ENCODE measurements at regions not wholly inside any gene's neighbourhood (a gene's known extent, or its start where the extent isn't known, plus 50 kb on each side); places are given as distances from the start of the nearest gene placed in this dataset.

DNA sequence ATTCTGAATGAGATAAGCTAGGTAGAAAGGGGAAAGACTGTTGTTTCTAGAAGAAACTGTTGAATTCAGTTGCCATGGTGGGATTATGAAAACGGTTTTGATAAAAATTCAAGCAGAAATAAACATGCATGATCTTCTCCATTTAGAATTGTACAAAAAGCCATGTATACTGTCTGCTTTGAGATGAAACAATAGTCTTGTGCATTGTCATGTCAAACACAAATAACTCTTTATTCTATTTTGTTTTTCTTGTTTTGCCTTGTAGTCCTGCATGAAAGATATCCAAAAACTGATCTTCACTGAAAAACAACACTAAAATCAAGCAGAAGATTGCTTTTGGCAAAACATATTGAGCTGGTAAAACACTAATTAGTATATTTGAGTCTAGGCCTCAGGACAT, 659.9 kb downstream of the LTN1 start:
- no peak overlapping the region for H3K9ac ChIP-seq (ENCODE audit: low read depth, low read length)
- no peak overlapping the region for H3K4me3 ChIP-seq (ENCODE audit: low read depth in 1 of 2, low read length in 2 of 2)
- DNase-seq (no peak), ATAC-seq (ENCODE audit: insufficient read depth, low read depth) (no peak)
- H2AFZ ChIP-seq (ENCODE audit: low read depth, low read length): no peak overlapping the region
- H3K4me2 ChIP-seq (ENCODE audit: insufficient read depth, low read length): no peak overlapping the region
- H3K4me1 ChIP-seq (ENCODE audit: insufficient read depth, low read length): no peaks in the 10 kb centered on the region
- no peaks in the 10 kb centered on the region for H3K9me3 ChIP-seq (ENCODE audit: insufficient read depth, low read length, severe bottlenecking)
- no peaks in the 10 kb centered on the region for H3K79me2 ChIP-seq (ENCODE audit: insufficient read depth, low read length)
- TF ChIP-seq EZH2 (IDR thresholded peaks at IDR 0.05; ENCODE audit: borderline replicate concordance, low read depth, low read length, severe bottlenecking): no peak
- TF ChIP-seq, protein P1, sequence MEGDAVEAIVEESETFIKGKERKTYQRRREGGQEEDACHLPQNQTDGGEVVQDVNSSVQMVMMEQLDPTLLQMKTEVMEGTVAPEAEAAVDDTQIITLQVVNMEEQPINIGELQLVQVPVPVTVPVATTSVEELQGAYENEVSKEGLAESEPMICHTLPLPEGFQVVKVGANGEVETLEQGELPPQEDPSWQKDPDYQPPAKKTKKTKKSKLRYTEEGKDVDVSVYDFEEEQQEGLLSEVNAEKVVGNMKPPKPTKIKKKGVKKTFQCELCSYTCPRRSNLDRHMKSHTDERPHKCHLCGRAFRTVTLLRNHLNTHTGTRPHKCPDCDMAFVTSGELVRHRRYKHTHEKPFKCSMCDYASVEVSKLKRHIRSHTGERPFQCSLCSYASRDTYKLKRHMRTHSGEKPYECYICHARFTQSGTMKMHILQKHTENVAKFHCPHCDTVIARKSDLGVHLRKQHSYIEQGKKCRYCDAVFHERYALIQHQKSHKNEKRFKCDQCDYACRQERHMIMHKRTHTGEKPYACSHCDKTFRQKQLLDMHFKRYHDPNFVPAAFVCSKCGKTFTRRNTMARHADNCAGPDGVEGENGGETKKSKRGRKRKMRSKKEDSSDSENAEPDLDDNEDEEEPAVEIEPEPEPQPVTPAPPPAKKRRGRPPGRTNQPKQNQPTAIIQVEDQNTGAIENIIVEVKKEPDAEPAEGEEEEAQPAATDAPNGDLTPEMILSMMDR (IDR thresholded peaks at IDR 0.05; ENCODE audit: borderline replicate concordance, extremely low read depth, low read length, poor library complexity, severe bottlenecking): no peak
- H4K20me1 ChIP-seq (ENCODE audit: insufficient read depth, low read length): no peaks in the 10 kb centered on the region
- no peak overlapping the region for H3K27ac ChIP-seq (ENCODE audit: low read length)
- H3K27me3 ChIP-seq (ENCODE audit: insufficient read depth, low read length, poor library complexity): no peaks in the 10 kb centered on the region
- H3K36me3 ChIP-seq (ENCODE audit: insufficient read depth, low read length): no peaks in the 10 kb centered on the region

DNA sequence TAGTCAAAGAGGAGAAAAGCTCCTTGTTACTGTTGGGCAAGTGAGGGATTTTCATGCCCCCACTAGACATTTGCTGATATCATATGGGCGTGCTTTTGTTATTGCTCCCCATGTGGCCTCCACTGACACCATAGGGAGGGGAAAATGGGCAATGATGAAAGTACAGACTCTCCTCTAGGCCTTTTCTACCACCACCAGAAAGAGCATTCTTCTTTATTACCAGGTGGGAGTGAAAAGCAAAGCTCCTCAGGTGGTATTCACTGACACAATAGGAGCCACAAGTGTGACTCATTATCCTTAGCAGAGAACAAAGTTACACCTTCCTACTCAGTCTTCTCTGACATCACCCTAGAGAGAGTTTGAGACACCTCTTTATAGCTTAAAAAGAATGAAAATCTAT, 667.1 kb downstream of the LTN1 start:
- no peaks in the 10 kb centered on the region for H3K79me2 ChIP-seq (ENCODE audit: insufficient read depth, low read length)
- H3K36me3 ChIP-seq (ENCODE audit: insufficient read depth, low read length): no peaks in the 10 kb centered on the region
- H3K9ac ChIP-seq (ENCODE audit: low read depth, low read length): no peak overlapping the region
- DNase-seq: no peak
- no peaks in the 10 kb centered on the region for H3K27me3 ChIP-seq (ENCODE audit: insufficient read depth, low read length, poor library complexity)
- no peak overlapping the region for H2AFZ ChIP-seq (ENCODE audit: low read depth, low read length)
- H3K4me3 ChIP-seq (ENCODE audit: low read depth in 1 of 2, low read length in 2 of 2): no peak overlapping the region
- H3K9me3 ChIP-seq (ENCODE audit: insufficient read depth, low read length, severe bottlenecking): no peaks in the 10 kb centered on the region
- TF ChIP-seq, protein P1 (IDR thresholded peaks at IDR 0.05; ENCODE audit: borderline replicate concordance, extremely low read depth, low read length, poor library complexity, severe bottlenecking): no peak
- no peak for TF ChIP-seq EZH2 (IDR thresholded peaks at IDR 0.05; ENCODE audit: borderline replicate concordance, low read depth, low read length, severe bottlenecking)
- no peak for ATAC-seq (ENCODE audit: insufficient read depth, low read depth)
- no peaks in the 10 kb centered on the region for H4K20me1 ChIP-seq (ENCODE audit: insufficient read depth, low read length)
- no peaks in the 10 kb centered on the region for H3K4me1 ChIP-seq (ENCODE audit: insufficient read depth, low read length)
- no peak overlapping the region for H3K4me2 ChIP-seq (ENCODE audit: insufficient read depth, low read length)
- no peak overlapping the region for H3K27ac ChIP-seq (ENCODE audit: low read length)

DNA sequence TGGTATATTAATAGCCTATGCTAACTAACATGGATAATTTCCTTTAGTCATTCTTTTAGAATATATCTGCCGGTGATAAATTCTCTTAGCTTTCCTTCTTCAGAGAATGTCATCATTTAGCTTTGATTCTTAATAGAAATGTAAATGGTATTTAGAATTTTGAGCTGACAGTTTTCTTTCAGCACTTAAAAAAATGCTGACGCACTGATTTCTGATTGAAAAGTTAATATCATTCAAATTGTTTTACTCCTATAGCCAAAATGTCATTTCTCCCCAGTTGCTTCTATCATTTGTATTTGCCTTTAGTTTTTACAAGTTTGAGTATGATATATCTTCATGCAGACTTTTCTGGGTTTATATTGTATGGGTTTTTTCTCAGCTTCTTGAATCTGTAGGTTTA, 668.0 kb downstream of the LTN1 start:
- Histone ChIP-seq H4K20me1 (ENCODE audit: insufficient read depth, low read length) (no peaks in the 10 kb centered on the region), H3K9ac (ENCODE audit: low read depth, low read length) (no peak overlapping the region), H3K4me3 (ENCODE audit: low read depth in 1 of 2, low read length in 2 of 2) (no peak overlapping the region), H2AFZ (ENCODE audit: low read depth, low read length) (no peak overlapping the region), H3K79me2 (ENCODE audit: insufficient read depth, low read length) (no peaks in the 10 kb centered on the region), H3K27ac (ENCODE audit: low read length) (no peak overlapping the region), H3K36me3 (ENCODE audit: insufficient read depth, low read length) (no peaks in the 10 kb centered on the region), H3K4me2 (ENCODE audit: insufficient read depth, low read length) (no peak overlapping the region), H3K27me3 (ENCODE audit: insufficient read depth, low read length, poor library complexity) (no peaks in the 10 kb centered on the region), H3K9me3 (ENCODE audit: insufficient read depth, low read length, severe bottlenecking) (no peaks in the 10 kb centered on the region), H3K4me1 (ENCODE audit: insufficient read depth, low read length) (no peaks in the 10 kb centered on the region)
- TF ChIP-seq, protein P1 (IDR thresholded peaks at IDR 0.05; ENCODE audit: borderline replicate concordance, extremely low read depth, low read length, poor library complexity, severe bottlenecking): no peak
- no peak for TF ChIP-seq EZH2 (IDR thresholded peaks at IDR 0.05; ENCODE audit: borderline replicate concordance, low read depth, low read length, severe bottlenecking)
- DNase-seq: no peak
- ATAC-seq (ENCODE audit: insufficient read depth, low read depth): no peak
